HG02885 (cell line): ENCODE measurements at regions not wholly inside any gene's neighbourhood (a gene's known extent, or its start where the extent isn't known, plus 50 kb on each side); places are given as distances from the start of the nearest gene placed in this dataset.
"Not testable (repeated sequence)": the region's sequence is repeated elsewhere in the genome, so short reads cannot be mapped to it uniquely, and the experiment has no call there.

Source experiments
- ATAC-seq: cut with Tn5 transposase; IDR thresholded peaks from one replicate; pipeline ENCODE4 v1.9.1; 2021; ENCODE audit warnings: mild to moderate bottlenecking; ENCODE audit not compliant: unreplicated experiment, poor library complexity

DNA sequence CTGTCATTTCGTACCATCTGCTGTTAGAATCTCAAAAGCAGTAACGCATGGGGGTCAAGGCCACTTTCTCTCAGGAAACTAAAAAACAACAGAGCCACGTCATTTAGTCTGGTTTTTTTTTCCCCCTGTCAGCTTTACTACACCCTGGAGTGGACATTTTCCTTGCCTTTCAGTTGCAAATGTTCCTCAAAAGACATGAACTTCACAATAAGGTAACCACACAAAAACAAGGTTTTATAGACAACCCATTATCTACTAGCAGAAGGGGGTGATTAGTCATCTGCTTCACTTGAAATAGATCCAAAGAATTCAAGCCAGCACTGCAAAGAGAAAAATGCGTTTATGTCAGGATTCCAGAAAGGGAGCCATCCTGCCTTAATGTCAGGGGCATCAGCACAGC is 171.8 kb upstream of the CDIN1 start:
- ATAC-seq = no peak

DNA sequence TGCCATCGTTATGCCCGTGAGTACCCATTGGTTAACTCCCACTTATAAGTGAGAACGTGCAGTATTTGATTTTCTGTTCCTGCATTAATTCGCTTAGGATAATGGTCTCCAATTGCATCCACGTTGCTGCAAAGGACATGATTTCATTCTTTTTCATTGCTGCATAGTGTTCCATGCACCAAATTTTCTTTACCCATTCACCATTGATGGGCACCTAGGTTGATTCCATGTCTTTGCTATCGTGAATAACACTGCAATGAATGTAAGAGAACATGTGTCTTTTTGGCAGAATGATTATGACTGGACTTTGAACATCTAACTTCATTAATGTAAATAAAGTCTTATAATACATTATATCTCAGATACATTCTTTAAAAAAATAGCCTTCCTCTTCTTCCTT is 169.6 kb upstream of the CDIN1 start:
- no peak for ATAC-seq

- no peak for ATAC-seq
These were observed 164.8 kb upstream of the CDIN1 start for GRCh38 chr15:36414670-36415069.

DNA sequence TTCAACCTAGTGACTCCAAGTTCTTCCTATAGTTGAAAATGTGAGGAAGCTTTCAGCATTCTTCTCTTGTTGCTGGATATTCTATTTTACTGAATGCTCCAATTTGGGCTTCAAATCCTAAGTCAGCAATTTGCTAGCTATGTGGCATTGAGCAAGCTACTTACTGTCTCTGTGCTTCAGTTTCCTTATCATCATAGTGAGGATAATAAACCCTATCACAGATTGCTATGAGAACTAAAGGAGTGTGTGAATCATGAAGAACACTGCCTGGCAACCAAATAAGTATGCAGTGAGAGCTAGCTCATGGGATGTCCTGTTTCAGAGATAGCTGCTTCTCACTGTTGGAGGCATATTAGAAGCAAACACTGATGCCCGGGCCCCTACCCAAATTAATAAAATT is 163.8 kb upstream of the CDIN1 start:
- ATAC-seq = no peak

DNA sequence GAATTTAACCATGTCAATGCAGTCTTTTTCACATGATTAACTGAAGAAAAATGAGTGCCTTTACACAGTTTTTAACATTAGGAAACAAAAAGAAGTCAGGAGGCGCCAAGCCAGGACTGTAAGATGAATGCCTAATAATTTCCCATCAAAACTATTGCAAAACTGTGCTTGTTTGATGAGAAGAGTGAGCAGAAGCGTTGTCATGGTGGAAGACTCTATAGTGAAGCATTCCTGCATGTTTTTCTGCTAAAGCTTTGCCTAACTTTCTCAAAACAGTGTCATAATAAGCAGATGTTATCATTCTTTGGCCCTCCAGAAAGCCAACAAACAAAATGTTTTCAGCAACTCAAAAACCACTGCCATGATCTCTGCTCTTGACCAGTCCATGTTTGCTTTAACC is 156.8 kb upstream of the CDIN1 start:
- ATAC-seq = no peak

DNA sequence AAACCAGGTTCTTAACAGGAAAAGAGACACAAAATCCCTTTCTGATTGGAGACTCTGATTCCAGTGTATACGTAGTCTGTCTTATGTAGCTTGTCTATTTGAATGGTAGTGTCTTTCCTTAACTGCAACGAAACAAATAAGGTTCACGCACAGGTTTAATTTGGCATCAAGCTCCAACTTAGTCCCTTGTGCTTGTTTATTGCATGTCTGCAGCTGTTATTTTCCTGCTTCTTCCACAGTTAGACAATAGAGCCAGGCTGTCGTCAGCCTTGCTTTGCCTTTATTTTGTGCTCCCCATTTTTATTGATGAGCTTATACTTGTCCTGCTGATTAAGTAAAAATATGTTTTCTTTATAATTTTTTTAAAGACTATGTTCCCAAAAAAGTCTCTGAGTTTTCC is 152.7 kb upstream of the CDIN1 start:
- no peak for ATAC-seq

- no peak for ATAC-seq
These were observed 151.2 kb upstream of the CDIN1 start for GRCh38 chr15:36428102-36428845.

GRCh38 chr15:36429707-36430106 is 149.7 kb upstream of the CDIN1 start:
- no peak for ATAC-seq

GRCh38 chr15:36430280-36430679 is 149.1 kb upstream of the CDIN1 start:
- ATAC-seq = no peak

- no peak for ATAC-seq
These were observed 148.6 kb upstream of the CDIN1 start for GRCh38 chr15:36430726-36431265.

DNA sequence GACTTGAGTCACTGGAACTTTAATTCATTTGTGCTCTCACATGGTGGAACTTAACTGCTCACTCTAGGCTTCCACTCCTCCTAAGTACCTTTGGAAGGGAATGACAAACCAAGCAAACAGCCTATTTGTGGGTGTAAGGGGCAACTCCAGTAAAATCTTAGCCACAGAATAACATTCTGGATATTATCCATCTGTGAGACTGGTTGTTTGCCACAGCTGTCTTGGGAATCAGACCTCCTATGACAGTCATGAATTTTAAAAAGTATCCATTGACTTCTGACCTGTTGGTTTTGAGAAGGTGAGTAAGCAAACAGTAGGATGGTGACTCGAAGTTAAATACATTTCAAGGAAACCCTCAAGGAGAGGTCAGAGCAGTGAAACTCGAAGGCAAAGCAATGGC is 147.3 kb upstream of the CDIN1 start:
- no peak for ATAC-seq

- ATAC-seq = no peak
These were observed 145.2 kb upstream of the CDIN1 start for GRCh38 chr15:36434177-36434576.

DNA sequence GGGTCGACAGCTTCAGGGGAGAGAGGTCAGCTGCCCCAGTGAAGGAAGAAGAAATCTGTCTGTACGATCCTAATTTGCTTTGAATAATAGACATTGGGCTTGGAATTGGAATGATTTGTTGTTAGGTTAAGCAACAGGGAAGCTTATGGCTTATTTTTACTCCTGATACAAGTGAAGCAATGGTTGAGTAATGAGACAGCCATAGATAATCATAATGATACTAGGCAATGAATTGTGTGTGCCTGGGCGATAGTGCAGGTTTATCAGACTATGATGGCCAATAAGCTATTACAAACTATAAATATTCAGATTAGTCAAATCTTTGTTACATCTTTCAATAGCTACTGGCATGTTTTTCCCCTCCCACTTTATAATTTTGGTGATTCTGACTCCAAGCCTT is 140.9 kb upstream of the CDIN1 start:
- no peak for ATAC-seq

- ATAC-seq = no peak
These were observed 132.1 kb upstream of the CDIN1 start for GRCh38 chr15:36447373-36447772.

- ATAC-seq = no peak
These were observed 131.0 kb upstream of the CDIN1 start for GRCh38 chr15:36448418-36448817.

DNA sequence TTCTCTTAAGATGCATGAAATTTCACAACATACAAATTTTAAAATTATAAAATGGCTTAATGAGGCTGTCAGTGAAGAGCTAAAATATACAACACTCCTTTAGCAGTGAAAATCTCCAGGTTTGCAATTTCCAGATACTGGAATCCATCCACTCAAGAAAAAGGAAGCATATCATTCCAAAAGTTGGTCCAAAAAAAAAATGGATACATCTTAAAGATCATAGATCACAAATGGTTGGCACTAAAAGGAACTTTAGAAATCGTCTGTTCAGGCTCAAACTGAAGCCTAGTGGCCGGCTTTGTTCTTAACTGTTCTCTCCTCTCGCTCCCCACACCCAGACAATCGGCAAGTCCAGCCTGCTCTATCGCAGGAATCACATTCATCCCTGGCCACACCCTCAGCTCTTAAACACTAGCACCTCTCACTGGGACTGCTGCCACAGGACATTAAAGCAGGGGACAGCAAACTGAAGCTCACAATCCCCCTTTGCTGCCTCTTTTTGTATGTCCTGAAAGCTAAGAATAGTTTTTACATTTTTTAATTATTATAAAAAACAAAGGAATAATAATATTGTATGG is 130.3 kb upstream of the CDIN1 start:
- ATAC-seq = no peak

GRCh38 chr15:36449662-36450145 is 129.7 kb upstream of the CDIN1 start:
- ATAC-seq = no peak

- ATAC-seq = not testable (repeated sequence)
These were observed 125.2 kb upstream of the CDIN1 start for GRCh38 chr15:36454244-36454643.

- no peak for ATAC-seq
These were observed 121.0 kb upstream of the CDIN1 start for GRCh38 chr15:36458411-36458810.

GRCh38 chr15:36465304-36465703 is 114.1 kb upstream of the CDIN1 start:
- ATAC-seq = no peak

DNA sequence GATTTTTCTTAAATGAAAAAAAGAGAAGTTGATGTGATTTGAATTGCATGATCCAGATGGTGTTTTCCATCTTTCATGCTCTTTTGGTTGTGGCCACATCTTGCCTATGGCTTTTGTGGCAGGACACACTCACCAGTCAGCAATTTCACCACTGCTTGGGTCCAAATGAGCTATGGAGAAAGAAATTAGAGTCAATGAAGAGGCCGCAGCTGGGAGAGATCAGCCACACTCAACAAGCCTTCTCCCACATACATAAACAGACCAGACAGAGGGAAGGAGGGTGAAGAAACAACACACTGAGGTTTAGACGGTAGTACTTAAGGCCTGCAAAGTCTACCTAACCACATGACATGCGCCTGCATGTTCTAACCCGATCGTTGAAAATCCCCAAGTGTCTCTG is 110.7 kb upstream of the CDIN1 start:
- no peak for ATAC-seq
